Aorta (tissue), 5 donors: ENCODE measurements at regions not wholly inside any gene's neighbourhood (a gene's known extent, or its start where the extent isn't known, plus 50 kb on each side); places are given as distances from the start of the nearest gene placed in this dataset.
"Not testable (repeated sequence)": the region's sequence is repeated elsewhere in the genome, so short reads cannot be mapped to it uniquely, and the experiment has no call there.

Experiments used
- ATAC-seq: fragments of 200-7000 bp; cut with Tn5 transposase; one replicate; pipeline ENCODE4 v1.9.1; 2022; ENCODE audit warnings: moderate library complexity; ENCODE audit not compliant: low FRiP score
- DNase-seq, 2 donors: peaks; one replicate each; pipeline ENCODE4 v3.0.0-alpha.2; 2020
- H3K27ac ChIP-seq, 2 donors: one replicate each; pipeline ENCODE4 v1.5.1; 2013; ENCODE audit warnings: low read length in 2 of 2, mild to moderate bottlenecking in 2 of 2, moderate library complexity in 2 of 2, control low read depth in 1 of 2, inconsistent platforms in 1 of 2, low read depth in 1 of 2
- H3K27me3 ChIP-seq, 2 donors: one replicate each; pipeline ENCODE4 v1.6.1; 2013; ENCODE audit warnings: control low read depth in 1 of 2, low read length in 1 of 2, mild to moderate bottlenecking in 1 of 2, moderate library complexity in 1 of 2; ENCODE audit not compliant: insufficient read depth in 2 of 2, control insufficient read depth in 1 of 2
- H3K36me3 ChIP-seq, 2 donors: one replicate each; pipeline ENCODE4 v1.6.1; 2013; ENCODE audit warnings: control low read depth in 1 of 2, low read length in 1 of 2, mild to moderate bottlenecking in 1 of 2; ENCODE audit not compliant: insufficient read depth in 2 of 2, control insufficient read depth in 1 of 2
- H3K4me1 ChIP-seq, 2 donors: one replicate each; pipeline ENCODE4 v1.6.1; 2013; ENCODE audit warnings: low read length in 2 of 2, control low read depth in 1 of 2, mild to moderate bottlenecking in 1 of 2, moderate library complexity in 1 of 2; ENCODE audit not compliant: insufficient read depth in 2 of 2, control insufficient read depth in 1 of 2
- H3K4me3 ChIP-seq, 2 donors: one replicate each; pipeline ENCODE4 v1.5.1; 2013; ENCODE audit warnings: low read length in 2 of 2, control low read depth in 1 of 2, mild to moderate bottlenecking in 1 of 2
- H3K9me3 ChIP-seq: one replicate; pipeline ENCODE4 v1.6.1; 2013; ENCODE audit warnings: mild to moderate bottlenecking, low read length; ENCODE audit not compliant: control insufficient read depth
- WGBS, 2 donors: extraction: QIAGEN DNeasy Blood & Tissue Kit; methylation state at CpG; one replicate each; pipeline ENCODE4 v1.1.7; 2013; 5-methylcytosine and 5-hydroxymethylcytosine counted together
- intact Hi-C, 2 donors: fragments of 100-400 bp; cut with DNase I; formaldehyde crosslinking; loops; one replicate each; pipeline versions ENCODE4 v1.14.2 to v1.15.0; 2022
- donor health status: healthy with polysubstance abuse.
- donor health status: Bipolar disorder and iron deficiency.
- donor health status: DM: no; HTN: no; CAD: no.
- donor health status: DM: no; HTN: no; CAD: no.
- donor health status: DM: yes; HTN: yes; CAD: no.

DNA sequence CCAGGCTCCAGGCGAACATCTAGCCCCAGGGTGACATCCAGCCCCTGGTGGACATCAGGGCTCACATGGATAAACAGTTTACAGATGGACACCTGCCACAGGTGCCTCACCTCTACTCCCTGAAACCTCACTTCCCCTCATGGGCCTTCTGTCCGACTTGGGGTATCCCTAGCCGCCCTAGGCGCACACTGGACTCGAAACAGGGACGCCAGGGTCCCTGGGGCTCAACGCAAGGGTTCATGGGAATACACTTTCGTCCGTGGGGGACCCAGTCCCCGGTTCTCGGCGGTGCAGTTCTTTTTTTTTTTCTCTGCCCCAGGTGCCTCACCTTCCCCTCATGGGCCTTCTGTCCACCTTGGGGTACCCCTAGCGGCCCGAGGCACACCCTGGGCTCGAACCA lies 194.2 kb downstream of the POTEG start:
- H3K4me3 ChIP-seq, H3K9me3 ChIP-seq, H3K36me3 ChIP-seq, H3K27ac ChIP-seq, H3K4me1 ChIP-seq, DNase-seq, intact Hi-C loops, H3K27me3 ChIP-seq, ATAC-seq: not testable (repeated sequence)
- WGBS, 2 donors, result 76 to 84% methylated on average over 12 of the region's 15 CpGs

DNA sequence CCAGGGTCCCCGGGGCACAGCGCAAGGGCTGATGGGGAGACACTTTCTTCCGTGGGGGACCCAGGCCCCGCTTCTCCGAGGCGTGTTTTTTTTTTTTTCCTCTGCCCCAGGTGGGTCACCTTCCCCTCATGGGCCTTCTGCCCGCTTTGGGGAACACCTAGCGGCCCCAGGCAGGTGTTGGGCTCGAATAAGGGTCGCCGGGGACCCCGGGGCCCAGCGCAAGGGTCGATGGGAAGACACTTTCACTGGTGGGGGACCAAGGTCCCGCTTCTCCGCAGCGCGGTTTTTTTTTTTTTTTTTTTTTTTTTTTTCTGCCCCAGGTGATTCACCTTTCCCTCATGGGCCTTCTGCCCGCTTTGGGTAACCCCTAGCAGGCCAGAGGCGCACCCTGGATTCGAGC lies 193.8 kb downstream of the POTEG start:
- ATAC-seq, intact Hi-C loops, DNase-seq, H3K9me3 ChIP-seq, H3K27me3 ChIP-seq, H3K4me1 ChIP-seq, H3K27ac ChIP-seq, H3K4me3 ChIP-seq, H3K36me3 ChIP-seq: not testable (repeated sequence)
- WGBS, 2 donors, result 75 to 82% methylated on average over 10 to 16 of the region's 21 CpGs

DNA sequence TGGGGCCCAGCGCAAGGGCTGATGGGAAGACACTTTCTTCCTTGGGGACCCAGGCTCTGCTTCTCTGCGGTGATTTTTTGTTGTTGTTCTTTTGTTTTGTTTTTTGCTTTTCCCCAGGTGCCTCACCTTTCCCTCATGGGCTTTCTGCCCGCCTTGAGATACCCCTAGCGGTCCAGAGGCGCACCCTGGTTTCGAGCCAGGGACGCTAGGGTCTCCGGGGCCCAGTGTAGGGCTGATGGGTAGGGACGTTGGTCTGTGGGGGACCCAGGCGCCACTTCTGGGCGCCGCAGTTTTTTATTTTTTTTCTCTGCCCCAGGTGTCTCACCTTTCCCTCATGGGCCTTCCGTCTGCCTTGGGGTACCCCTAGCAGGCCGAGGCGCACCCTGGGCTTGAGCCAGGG lies 192.7 kb downstream of the POTEG start:
- H3K36me3 ChIP-seq, H3K4me1 ChIP-seq, H3K9me3 ChIP-seq, H3K27me3 ChIP-seq, ATAC-seq, H3K27ac ChIP-seq, H3K4me3 ChIP-seq, intact Hi-C loops: not testable (repeated sequence)
- DNase-seq, result peak in 1 of 2 donors; percentile 60
- 76 to 78% methylated on average over 11 to 15 of the region's 15 CpGs for WGBS, 2 donors

DNA sequence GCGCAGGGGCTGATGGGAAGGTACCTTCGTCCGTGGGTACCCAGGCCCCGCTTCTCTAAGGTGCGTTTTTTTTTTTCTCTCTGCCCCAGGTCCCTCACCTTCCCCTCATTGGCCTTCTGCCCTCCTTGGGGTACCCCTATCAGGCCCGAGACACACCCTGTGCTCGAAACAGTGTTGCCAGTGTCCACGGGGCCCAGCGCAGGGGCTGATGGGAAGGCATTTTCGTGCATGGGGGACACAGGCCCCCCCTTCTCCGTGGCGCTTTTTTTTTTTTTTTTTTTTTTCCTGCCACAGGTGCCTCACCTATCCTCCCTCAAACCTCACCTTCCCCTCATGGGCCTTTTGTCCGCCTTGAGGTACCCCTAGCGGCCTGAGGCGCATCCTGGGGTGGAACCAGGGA lies 191.6 kb downstream of the POTEG start:
- H3K9me3 ChIP-seq, DNase-seq, intact Hi-C loops, H3K4me1 ChIP-seq, ATAC-seq, H3K27ac ChIP-seq, H3K4me3 ChIP-seq, H3K27me3 ChIP-seq, H3K36me3 ChIP-seq: not testable (repeated sequence)
- 78% methylated on average over 6 of the region's 15 CpGs; no CpG with 5 or more reads in 1 of the 2 donors for WGBS, 2 donors

DNA sequence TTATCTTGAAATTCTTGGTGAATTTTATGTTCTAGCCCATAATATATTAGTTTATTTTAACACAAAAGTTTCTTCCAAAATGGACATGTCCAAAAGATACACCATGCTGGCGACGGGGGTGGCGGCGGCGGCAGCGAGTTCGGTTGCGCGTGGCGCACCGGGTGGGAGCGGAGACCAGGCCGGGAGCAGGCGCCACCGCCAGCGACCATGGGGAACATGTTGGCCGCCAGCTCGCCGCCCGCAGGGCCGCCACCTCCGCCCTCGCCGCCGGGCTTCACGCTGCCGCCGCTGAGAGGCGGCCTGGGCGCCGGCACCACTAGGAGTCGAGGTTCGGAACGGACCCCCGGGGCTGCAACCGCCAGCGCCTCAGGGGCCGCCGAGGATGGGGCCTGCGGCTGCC lies 167.2 kb downstream of the POTEG start:
- peak; percentile 46 for ATAC-seq

DNA sequence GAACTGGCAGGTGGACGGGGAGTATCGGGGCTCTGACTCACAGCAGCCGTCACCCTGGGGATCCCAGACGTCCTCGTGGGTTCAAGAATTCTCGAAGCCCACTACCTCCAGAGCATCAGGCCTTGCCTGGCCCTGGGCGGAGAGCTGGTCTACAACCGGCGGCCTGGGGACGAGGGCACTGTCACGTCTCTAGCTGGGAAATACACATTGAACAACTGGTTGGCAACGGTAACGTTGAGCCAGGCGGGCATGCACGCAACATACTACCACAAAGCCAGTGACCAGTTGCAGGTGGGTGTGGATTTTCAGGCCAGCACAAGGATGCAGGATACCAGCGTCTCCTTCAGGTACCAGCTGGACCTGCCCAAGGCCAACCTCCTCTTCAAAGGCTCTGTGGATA lies 166.5 kb downstream of the POTEG start:
- H3K9me3 ChIP-seq, H3K4me3 ChIP-seq, H3K36me3 ChIP-seq, H3K27me3 ChIP-seq, ATAC-seq, H3K27ac ChIP-seq, intact Hi-C loops, H3K4me1 ChIP-seq: not testable (repeated sequence)
- peak; percentile 41 to 76 for DNase-seq
- WGBS, 2 donors, result 82 to 90% methylated on average over 9 to 10 of the region's 16 CpGs

More for the DNA sequence above, 167.2 kb downstream of the POTEG start:
- H3K27ac ChIP-seq, H3K9me3 ChIP-seq, H3K4me1 ChIP-seq, H3K27me3 ChIP-seq, intact Hi-C loops, H3K36me3 ChIP-seq, H3K4me3 ChIP-seq, DNase-seq: not testable (repeated sequence)
- WGBS, 2 donors, result 58 to 63% methylated on average over 10 to 23 of the region's 40 CpGs

DNA sequence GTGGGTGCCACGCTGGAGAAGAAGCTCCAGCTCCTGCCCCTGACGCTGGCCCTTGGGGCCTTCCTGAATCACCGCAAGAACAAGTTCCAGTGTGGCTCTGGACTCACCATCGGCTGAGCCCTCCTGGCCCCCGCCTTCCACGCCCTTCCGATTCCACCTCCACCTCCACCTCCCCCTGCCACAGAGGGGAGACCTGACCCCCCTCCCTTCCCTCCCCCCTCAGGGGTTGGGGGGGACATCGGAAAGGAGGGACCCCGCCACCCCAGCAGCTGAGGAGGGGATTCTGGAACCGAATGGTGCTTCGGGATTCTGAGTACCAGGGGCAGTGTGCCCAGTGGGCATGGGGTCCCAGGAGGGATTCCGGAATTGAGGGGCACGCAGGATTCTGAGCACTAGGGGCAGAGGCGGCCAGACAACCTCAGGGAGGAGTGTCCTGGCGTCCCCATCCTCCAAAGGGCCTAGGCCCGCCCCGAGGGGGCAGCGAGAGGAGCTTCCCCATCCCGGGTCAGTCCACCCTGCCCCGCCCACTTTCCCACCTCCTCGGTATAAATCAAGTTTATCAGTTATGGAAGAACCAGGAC lies 166.0 kb downstream of the POTEG start:
- peak; percentile 54 for ATAC-seq

DNA sequence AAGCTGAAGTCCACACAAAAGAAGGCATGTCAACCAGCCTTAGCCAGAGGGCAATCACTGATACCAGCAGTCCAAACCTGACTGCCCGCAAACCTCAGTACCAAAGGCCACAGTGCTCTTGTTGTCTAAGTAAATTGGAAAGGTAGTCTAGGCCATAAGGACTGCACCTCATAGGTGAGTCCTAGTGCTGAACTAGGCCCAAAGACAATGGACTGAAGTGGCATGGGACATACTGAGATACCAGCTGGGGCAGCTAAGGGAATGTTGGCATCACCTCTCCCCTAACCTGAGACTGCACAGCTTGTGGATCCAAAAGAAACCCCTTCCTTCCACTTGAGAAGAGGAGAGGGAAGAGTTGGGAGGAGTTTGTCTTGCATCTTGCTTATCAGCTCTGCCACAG lies 161.9 kb downstream of the POTEG start:
- H3K9me3 ChIP-seq, intact Hi-C loops, H3K4me1 ChIP-seq, DNase-seq, H3K4me3 ChIP-seq, H3K27me3 ChIP-seq, ATAC-seq, H3K27ac ChIP-seq, H3K36me3 ChIP-seq: not testable (repeated sequence)
- no CpG with 5 or more reads among the region's 1 CpG for WGBS, 2 donors

More for the DNA sequence above, 166.0 kb downstream of the POTEG start:
- intact Hi-C loops, H3K27ac ChIP-seq, DNase-seq, H3K4me3 ChIP-seq, H3K27me3 ChIP-seq, H3K4me1 ChIP-seq, H3K36me3 ChIP-seq, H3K9me3 ChIP-seq: not testable (repeated sequence)
- WGBS, 2 donors, result 80% methylated on average over 1 of the region's 21 CpGs; no CpG with 5 or more reads in 1 of the 2 donors

DNA sequence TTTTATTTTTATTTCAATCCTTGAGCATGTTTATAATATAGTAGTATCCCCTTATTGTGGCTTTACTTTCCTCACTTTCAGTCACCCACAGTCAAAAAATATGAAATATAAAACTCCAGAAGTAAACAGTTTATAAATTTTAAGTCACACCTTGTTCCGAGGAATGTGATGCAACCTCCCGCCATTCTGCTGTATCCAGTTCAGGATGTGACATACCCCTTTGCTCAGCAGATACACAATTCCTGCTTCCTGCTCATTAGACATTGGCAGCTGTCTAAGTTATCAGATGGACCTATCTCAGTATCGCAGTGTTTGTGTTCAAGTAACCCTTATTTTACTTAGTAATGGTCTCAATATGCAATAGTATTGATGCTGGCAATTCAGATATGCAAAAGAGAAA lies 144.5 kb downstream of the POTEG start:
- H3K9me3 ChIP-seq, ATAC-seq, H3K4me1 ChIP-seq, H3K4me3 ChIP-seq, intact Hi-C loops, H3K27ac ChIP-seq, H3K36me3 ChIP-seq, DNase-seq, H3K27me3 ChIP-seq: not testable (repeated sequence)
- WGBS, 2 donors, result 81 to 89% methylated on average over 3 of the region's 3 CpGs
